Endothelial cell of umbilical vein (primary cell): ENCODE measurements at regions not wholly inside any gene's neighbourhood (a gene's known extent, or its start where the extent isn't known, plus 50 kb on each side); places are given as distances from the start of the nearest gene placed in this dataset.

Experiments used
- BruUV-seq: library from RNA; stranded (reverse); fragments of 400-500 nt; replicated peaks from 2 replicates; lab custom pipeline; 2021; lab: Mats Ljungman, UMichigan
- CTCF ChIA-PET: fragments of 300-600, 350-600 bp; sonication (Branson Sonifier 250); formaldehyde crosslinking; loops from one replicate; lab custom pipeline; 2021; ENCODE audit warnings: antibody characterized with exemption, inconsistent platforms; lab: Charles Lee
- POLR2A ChIA-PET: fragments of 300-600, 350-600 bp; sonication (Branson Sonifier 250); formaldehyde crosslinking; loops from one replicate; lab custom pipeline; 2021; ENCODE audit warnings: antibody characterized with exemption, inconsistent platforms; lab: Charles Lee
- DNase-seq: peaks from one replicate; pipeline ENCODE4 v3.0.0-alpha.2; 2011; ENCODE audit warnings: low read depth, low spot score
- FAIRE-seq: peaks from 2 replicates; lab custom pipeline; 2011; peaks lifted over from hg19 to GRCh38; lab: Jason Lieb, UNC
- H2AFZ ChIP-seq: 2 replicates; pipeline ENCODE4 v1.6.0; 2012; ENCODE audit warnings: low read depth, low read length, control low read depth, inconsistent platforms
- H3K27ac ChIP-seq: 2 replicates; pipeline ENCODE4 v1.5.1; 2011; ENCODE audit warnings: low read depth, mild to moderate bottlenecking, control low read depth, low read length, moderate library complexity; ENCODE audit not compliant: insufficient read depth
- H3K27me3 ChIP-seq, 2 experiments: 2 replicates each; pipeline versions ENCODE4 v1.6.0 to v1.6.1; 2011; ENCODE audit warnings: low read length in 2 of 2, mixed read lengths in 1 of 2; ENCODE audit not compliant: control insufficient read depth in 2 of 2, insufficient read depth in 2 of 2
- H3K36me3 ChIP-seq, 2 experiments: 2 replicates in 1 of 2; 3 replicates in 1 of 2; pipeline ENCODE4 v1.5.1; 2011; ENCODE audit warnings: low read length in 2 of 2, mild to moderate bottlenecking in 1 of 2, moderate library complexity in 1 of 2; ENCODE audit not compliant: control insufficient read depth in 2 of 2, insufficient read depth in 2 of 2; ENCODE audit errors: extremely low read depth in 1 of 2
- H3K4me1 ChIP-seq: 3 replicates; pipeline ENCODE4 v1.5.1; 2011; ENCODE audit warnings: mild to moderate bottlenecking, low read length; ENCODE audit not compliant: control insufficient read depth, insufficient read depth; ENCODE audit errors: extremely low read depth
- H3K4me2 ChIP-seq: 2 replicates; pipeline ENCODE4 v1.6.1; 2011; ENCODE audit warnings: low read length, control low read depth, mixed read lengths; ENCODE audit not compliant: insufficient read depth
- H3K4me3 ChIP-seq, 3 experiments: fragments of 200-600 bp in 1 of 3; sonication (generic), shearing (Covaris generic) in 1 of 3; replicated peaks in 1 of 3; 2 replicates each; pipeline ENCODE4 v1.5.1; 2011 to 2016; ENCODE audit warnings: control low read depth in 3 of 3, low read length in 3 of 3, mild to moderate bottlenecking in 2 of 3, inconsistent platforms in 1 of 3, low read depth in 1 of 3, moderate library complexity in 1 of 3; ENCODE audit not compliant: insufficient read depth in 1 of 3
- H3K79me2 ChIP-seq: 2 replicates; pipeline ENCODE4 v1.6.0; 2012; ENCODE audit warnings: low read length, inconsistent platforms; ENCODE audit not compliant: control insufficient read depth, insufficient read depth
- H3K9ac ChIP-seq: replicated peaks from 2 replicates; pipeline ENCODE3; 2011; ENCODE audit warnings: low read length, control low read depth; ENCODE audit not compliant: insufficient read depth; ENCODE audit errors: extremely low read depth
- H3K9me1 ChIP-seq: replicated peaks from 3 replicates; pipeline ENCODE4 v1.6.0; 2011; ENCODE audit warnings: mild to moderate bottlenecking, low read length; ENCODE audit not compliant: control insufficient read depth, insufficient read depth; ENCODE audit errors: extremely low read depth
- H3K9me3 ChIP-seq: replicated peaks from 2 replicates; pipeline ENCODE4 v1.5.1; 2012; ENCODE audit warnings: low read length, inconsistent platforms; ENCODE audit not compliant: control insufficient read depth, insufficient read depth
- H4K20me1 ChIP-seq: replicated peaks from 2 replicates; pipeline ENCODE3; 2011; ENCODE audit warnings: mild to moderate bottlenecking, low read length; ENCODE audit not compliant: control insufficient read depth, insufficient read depth; ENCODE audit errors: extremely low read depth
- CTCF ChIP-seq, 2 donors: IDR thresholded peaks; 1 replicate in 1 of 2; 2 replicates in 1 of 2; pipeline ENCODE4 v1.5.1; 2011; ENCODE audit warnings: low read length in 2 of 2, mild to moderate bottlenecking in 2 of 2, moderate library complexity in 2 of 2, control low read depth in 1 of 2, inconsistent platforms in 1 of 2, low read depth in 1 of 2; ENCODE audit not compliant: insufficient read depth in 1 of 2; ENCODE audit errors: extremely low read depth in 1 of 2
- EZH2 ChIP-seq: IDR thresholded peaks from 2 replicates; pipeline ENCODE4 v1.6.1; 2012; ENCODE audit warnings: borderline replicate concordance, low read depth, mild to moderate bottlenecking, moderate library complexity, low read length, inconsistent platforms; ENCODE audit not compliant: severe bottlenecking
- FOS ChIP-seq: IDR thresholded peaks from 2 replicates; pipeline ENCODE4 v1.6.1; 2011; ENCODE audit warnings: mild to moderate bottlenecking, low read length, moderate library complexity, borderline replicate concordance; ENCODE audit not compliant: insufficient read depth
- GATA2 ChIP-seq: IDR thresholded peaks from 2 replicates; pipeline ENCODE4 v1.7.0; 2011; ENCODE audit warnings: low read depth, mild to moderate bottlenecking, moderate library complexity, mixed read lengths, low read length; ENCODE audit not compliant: insufficient read length, insufficient read depth
- JUN ChIP-seq: IDR thresholded peaks from 2 replicates; pipeline ENCODE4 v1.6.1; 2011; ENCODE audit warnings: borderline replicate concordance, low read depth; ENCODE audit not compliant: insufficient read length, insufficient read depth
- MAX ChIP-seq: IDR thresholded peaks from 2 replicates; pipeline ENCODE4 v1.6.1; 2011; ENCODE audit not compliant: insufficient read depth, insufficient read length
- MYC ChIP-seq: IDR thresholded peaks from one replicate; pipeline ENCODE4 v1.6.1; 2011; ENCODE audit warnings: mild to moderate bottlenecking, low read depth, low read length
- POLR2A ChIP-seq: IDR thresholded peaks from 2 replicates; pipeline ENCODE4 v1.6.1; 2012; ENCODE audit warnings: low read depth, mild to moderate bottlenecking, control low read depth, low read length
- POLR2AphosphoS5 ChIP-seq: IDR thresholded peaks from 2 replicates; pipeline ENCODE4 v1.6.1; 2012; ENCODE audit warnings: low read depth, mild to moderate bottlenecking, control low read depth, low read length, moderate library complexity; ENCODE audit not compliant: insufficient read depth
- dilution Hi-C: fragments of 300-500 bp; cut with MboI; formaldehyde crosslinking; loops from one replicate; pipeline ENCODE4 v1.15.0; 2019; ENCODE audit warnings: low sequenced_read_pairs; ENCODE audit not compliant: extremely low pct_ligation_motif_present
- intact Hi-C: fragments of 100-400 bp; cut with micrococcal nuclease; formaldehyde crosslinking; loops from one replicate; pipeline ENCODE4 v1.10.0; 2022

DNA sequence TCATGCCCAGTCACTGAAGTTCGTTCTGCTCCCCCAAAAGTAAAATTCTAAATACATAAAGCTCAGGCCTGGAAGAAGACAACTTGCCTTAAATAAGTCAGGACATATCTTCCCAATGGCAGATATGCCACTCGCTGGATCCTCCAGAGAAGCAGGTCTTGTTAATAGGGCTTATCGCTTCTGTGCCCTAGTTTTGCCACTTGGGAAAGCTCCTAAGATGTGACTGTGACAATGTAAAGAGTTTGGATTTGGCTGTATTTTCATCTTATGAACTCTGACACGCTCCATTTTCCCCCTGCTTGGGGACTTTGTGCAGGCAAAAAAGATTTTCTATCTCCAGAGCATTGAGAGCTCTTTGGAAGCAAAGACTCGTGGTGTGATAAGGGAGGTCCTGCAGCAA lies 279.9 kb downstream of the WDR11 start:
- no peak overlapping the region for H2AFZ ChIP-seq
- no peak overlapping the region for H3K4me2 ChIP-seq
- no TSS peak for BruUV-seq
- no peaks in the 10 kb centered on the region for H3K27me3 ChIP-seq
- FAIRE-seq: no peak
- no peaks in the 10 kb centered on the region for H4K20me1 ChIP-seq
- no peaks in the 10 kb centered on the region for H3K9me3 ChIP-seq
- no peak for DNase-seq
- POLR2A ChIA-PET: no interaction called here
- H3K27ac ChIP-seq: no peak overlapping the region
- H3K4me3 ChIP-seq: no peak overlapping the region
- H3K4me1 ChIP-seq: no peaks in the 10 kb centered on the region
- no peaks in the 10 kb centered on the region for H3K79me2 ChIP-seq
- no peaks in the 10 kb centered on the region for H3K9me1 ChIP-seq
- CTCF ChIA-PET: no interaction called here
- H3K36me3 ChIP-seq: no peaks in the 10 kb centered on the region
- intact Hi-C loops (no loop called here), dilution Hi-C loops (no loop called here)
- no peak for TF ChIP-seq POLR2A
- no peak for TF ChIP-seq GATA2
- TF ChIP-seq MYC: no peak
- no peak for TF ChIP-seq CTCF (IDR thresholded peaks at IDR 0.05; ENCODE audit: extremely low read depth in 1 of 2, insufficient read depth in 1 of 2, low read depth in 1 of 2, low read length in 2 of 2)
- TF ChIP-seq EZH2: no peak
- TF ChIP-seq POLR2AphosphoS5: no peak
- TF ChIP-seq MAX: no peak
- TF ChIP-seq FOS: no peak
- TF ChIP-seq JUN: no peak
- no peak overlapping the region for H3K9ac ChIP-seq
